ENCODE measurements at regions not wholly inside any gene's neighbourhood (a gene's known extent, or its start where the extent isn't known, plus 50 kb on each side); places are given as distances from the start of the nearest gene placed in this dataset.
A peak's percentile ranks its signal among the peaks of the same experiment; 100 is the strongest.

- Mint-ChIP-seq H3K4me3 (no peak overlapping the region), H3K9me3 (no peaks in the 10 kb centered on the region), H3K27ac (no peak overlapping the region), H3K4me1 (ENCODE audit: low read depth) (peaks cover 4% of the 10 kb centered on the region; the same call in 1 of the 2 replicates), H3K27me3 (ENCODE audit: insufficient read depth) (no peaks in the 10 kb centered on the region; the same call in 1 of the 2 replicates), H3K36me3 (ENCODE audit: low read depth) (no peaks in the 10 kb centered on the region)
- no peak for DNase-seq
- TF ChIP-seq CTCF (IDR thresholded peaks at IDR 0.05) = no peak
Observed at GRCh38 chr1:87421809-87422208, 93.1 kb downstream of the LMO4 start.

DNA sequence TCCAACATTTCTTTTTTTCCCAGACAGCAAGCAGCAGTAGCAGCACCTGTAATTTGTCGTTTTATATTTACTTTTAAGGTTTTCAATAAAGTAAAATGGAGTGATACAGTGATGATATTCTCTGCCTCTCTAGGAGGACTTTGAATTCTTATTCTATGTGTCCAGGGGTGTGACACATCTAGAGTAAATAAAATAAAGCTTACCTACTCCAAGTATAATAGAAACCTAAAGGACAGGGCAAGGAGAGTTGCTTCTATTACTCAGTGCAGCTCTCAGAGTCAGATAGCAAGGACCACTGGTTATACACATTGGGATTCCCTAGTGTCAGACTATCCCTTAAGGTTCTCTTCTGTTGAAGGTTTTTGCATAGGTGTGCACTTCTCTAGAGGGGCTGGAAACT lies 95.9 kb downstream of the LMO4 start:
- no peak overlapping the region for H3K27ac Mint-ChIP-seq
- H3K4me3 Mint-ChIP-seq = no peak overlapping the region
- H3K4me1 Mint-ChIP-seq (ENCODE audit: low read depth) = peaks cover 7% of the 10 kb centered on the region; the same call in 1 of the 2 replicates
- no peaks in the 10 kb centered on the region for H3K36me3 Mint-ChIP-seq (ENCODE audit: low read depth)
- DNase-seq = no peak
- no peaks in the 10 kb centered on the region for H3K9me3 Mint-ChIP-seq
- TF ChIP-seq CTCF (IDR thresholded peaks at IDR 0.05) = no peak
- no peaks in the 10 kb centered on the region; the same call in 1 of the 2 replicates for H3K27me3 Mint-ChIP-seq (ENCODE audit: insufficient read depth)

GRCh38 chr1:87426463-87427249 lies 98.0 kb downstream of the LMO4 start:
- H3K4me3 Mint-ChIP-seq = no peak overlapping the region
- H3K9me3 Mint-ChIP-seq = no peaks in the 10 kb centered on the region
- TF ChIP-seq CTCF (IDR thresholded peaks at IDR 0.05) = no peak
- H3K27me3 Mint-ChIP-seq (ENCODE audit: insufficient read depth) = no peaks in the 10 kb centered on the region; the same call in 1 of the 2 replicates
- peak; percentile 15 for DNase-seq
- no peaks in the 10 kb centered on the region for H3K36me3 Mint-ChIP-seq (ENCODE audit: low read depth)
- peaks cover 7% of the 10 kb centered on the region; the same call in 1 of the 2 replicates for H3K4me1 Mint-ChIP-seq (ENCODE audit: low read depth)
- H3K27ac Mint-ChIP-seq = no peak overlapping the region

DNA sequence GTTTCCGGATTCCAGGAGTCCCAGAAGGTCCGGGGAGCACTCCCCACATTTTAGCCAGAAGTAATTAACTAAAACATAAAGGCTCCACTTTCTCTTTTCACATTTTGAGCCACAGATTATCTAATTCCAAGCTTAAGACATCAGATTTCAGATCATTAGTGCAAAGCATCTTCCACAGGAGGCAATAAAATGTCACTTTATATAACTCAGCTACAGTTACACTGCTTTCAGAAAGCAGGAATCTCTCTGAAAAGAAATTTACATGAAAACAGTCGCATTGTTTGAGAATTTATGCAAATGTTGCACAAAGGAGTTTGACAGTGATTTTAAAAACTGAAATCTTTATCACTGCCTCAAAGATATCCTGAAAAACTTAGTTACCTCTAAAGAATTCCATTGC lies 99.7 kb downstream of the LMO4 start:
- H3K4me1 Mint-ChIP-seq (ENCODE audit: low read depth) = peaks cover 7% of the 10 kb centered on the region; the same call in 1 of the 2 replicates
- no peak overlapping the region for H3K27ac Mint-ChIP-seq
- H3K4me3 Mint-ChIP-seq = no peak overlapping the region

GRCh38 chr1:87428883-87429282 lies 100.2 kb downstream of the LMO4 start:
- no peaks in the 10 kb centered on the region for H3K36me3 Mint-ChIP-seq (ENCODE audit: low read depth)
- no peak for TF ChIP-seq CTCF (IDR thresholded peaks at IDR 0.05)
- H3K4me3 Mint-ChIP-seq = no peak overlapping the region
- H3K27ac Mint-ChIP-seq = no peak overlapping the region
- no peaks in the 10 kb centered on the region; the same call in 1 of the 2 replicates for H3K27me3 Mint-ChIP-seq (ENCODE audit: insufficient read depth)
- peaks cover 7% of the 10 kb centered on the region; the same call in 1 of the 2 replicates for H3K4me1 Mint-ChIP-seq (ENCODE audit: low read depth)
- DNase-seq = no peak
- no peaks in the 10 kb centered on the region for H3K9me3 Mint-ChIP-seq

More for the DNA sequence above, 99.7 kb downstream of the LMO4 start:
- no peak for DNase-seq
- TF ChIP-seq CTCF (IDR thresholded peaks at IDR 0.05) = no peak
- no peaks in the 10 kb centered on the region for H3K9me3 Mint-ChIP-seq
- H3K36me3 Mint-ChIP-seq (ENCODE audit: low read depth) = no peaks in the 10 kb centered on the region
- no peaks in the 10 kb centered on the region; the same call in 1 of the 2 replicates for H3K27me3 Mint-ChIP-seq (ENCODE audit: insufficient read depth)
